Loucy (cell line): ENCODE measurements at regions not wholly inside any gene's neighbourhood (a gene's known extent, or its start where the extent isn't known, plus 50 kb on each side); places are given as distances from the start of the nearest gene placed in this dataset.
A peak's percentile ranks its signal among the peaks of the same experiment; 100 is the strongest.
"Not testable (repeated sequence)": the region's sequence is repeated elsewhere in the genome, so short reads cannot be mapped to it uniquely, and the experiment has no call there.

Experiments used
- H2AFZ ChIP-seq: fragments of 200-600 bp; sonication (generic); 2 replicates; pipeline ENCODE4 v1.6.0; 2016; ENCODE audit warnings: antibody characterized with exemption, mild to moderate bottlenecking, low read length, moderate library complexity
- H3F3A ChIP-seq: fragments of 200-600 bp; 2 replicates; pipeline ENCODE4 v1.6.0; 2016; ENCODE audit warnings: antibody characterized with exemption, low read depth, mild to moderate bottlenecking
- H3K27me3 ChIP-seq: fragments of 200-600 bp; sonication (generic); 2 replicates; pipeline ENCODE4 v1.6.1; 2014; ENCODE audit warnings: low read length, mild to moderate bottlenecking; ENCODE audit not compliant: insufficient read depth, poor library complexity, severe bottlenecking
- H3K36me3 ChIP-seq: fragments of 200-600 bp; sonication (generic); 2 replicates; pipeline ENCODE4 v1.6.1; 2016; ENCODE audit warnings: low read length; ENCODE audit not compliant: insufficient read depth
- H3K4me1 ChIP-seq: fragments of 200-600 bp; sonication (generic); 2 replicates; pipeline ENCODE4 v1.5.1; 2014; ENCODE audit warnings: low read length, mild to moderate bottlenecking; ENCODE audit not compliant: insufficient read depth, poor library complexity, severe bottlenecking
- H3K4me2 ChIP-seq: fragments of 200-600 bp; sonication (generic); 2 replicates; pipeline ENCODE4 v1.6.0; 2014; ENCODE audit warnings: antibody characterized with exemption, low read length, low read depth, mild to moderate bottlenecking; ENCODE audit not compliant: poor library complexity, severe bottlenecking
- H3K4me3 ChIP-seq: fragments of 200-600 bp; sonication (generic); 2 replicates; pipeline ENCODE4 v1.5.1; 2014; ENCODE audit warnings: low read length, mild to moderate bottlenecking, mixed read lengths; ENCODE audit not compliant: poor library complexity, severe bottlenecking
- H3K79me2 ChIP-seq: fragments of 200-600 bp; sonication (generic); 2 replicates; pipeline ENCODE4 v1.6.1; 2014; ENCODE audit warnings: low read length; ENCODE audit not compliant: insufficient read depth
- H3K9ac ChIP-seq: fragments of 200-600 bp; sonication (generic); 2 replicates; pipeline ENCODE4 v1.6.0; 2014; ENCODE audit warnings: mild to moderate bottlenecking, low read depth, low read length, moderate library complexity; ENCODE audit not compliant: poor library complexity, severe bottlenecking
- H3K9me2 ChIP-seq: fragments of 200-600 bp; sonication (generic); replicated peaks from 2 replicates; pipeline ENCODE4 v1.6.1; 2016; ENCODE audit warnings: low read depth, low read length, mixed read lengths
- H3K9me3 ChIP-seq: fragments of 200-600 bp; sonication (generic); 2 replicates; pipeline ENCODE4 v1.6.1; 2014; ENCODE audit warnings: mild to moderate bottlenecking, antibody characterized with exemption, low read length, low read depth; ENCODE audit not compliant: insufficient read depth
- H4K20me1 ChIP-seq: fragments of 200-600 bp; sonication (generic); 2 replicates; pipeline ENCODE4 v1.6.0; 2014; ENCODE audit warnings: antibody characterized with exemption, low read length, mild to moderate bottlenecking; ENCODE audit not compliant: insufficient read depth, poor library complexity, severe bottlenecking
- CTCF ChIP-seq: fragments of 200-600 bp; sonication (generic); conservative IDR thresholded peaks from 2 replicates; pipeline ENCODE4 v1.5.1; 2014; ENCODE audit warnings: mild to moderate bottlenecking, antibody characterized with exemption, low read length
- EZH2phosphoT487 ChIP-seq: fragments of 200-600 bp; IDR thresholded peaks from 2 replicates; pipeline ENCODE4 v1.6.1; 2018; ENCODE audit warnings: antibody characterized with exemption, mild to moderate bottlenecking, moderate library complexity, borderline replicate concordance

- no peaks in the 10 kb centered on the region for H3K9me2 ChIP-seq
- no peak overlapping the region for H3K9ac ChIP-seq
- no peaks in the 10 kb centered on the region for H3F3A ChIP-seq
- H3K36me3 ChIP-seq = no peaks in the 10 kb centered on the region
- no peaks in the 10 kb centered on the region for H4K20me1 ChIP-seq
- no peaks in the 10 kb centered on the region for H3K27me3 ChIP-seq
- H3K9me3 ChIP-seq = no peaks in the 10 kb centered on the region
- no peaks in the 10 kb centered on the region for H3K79me2 ChIP-seq
- no peak overlapping the region for H3K4me3 ChIP-seq
- TF ChIP-seq CTCF = no peak
- TF ChIP-seq EZH2phosphoT487 = no peak
- H3K4me2 ChIP-seq = no peak overlapping the region
- no peak overlapping the region for H2AFZ ChIP-seq
- no peaks in the 10 kb centered on the region for H3K4me1 ChIP-seq
These were observed 57.9 kb upstream of the LRCH1 start for GRCh38 chr13:46495066-46495465.

GRCh38 chr13:46492946-46493345, 60.0 kb upstream of the LRCH1 start:
- H4K20me1 ChIP-seq = no peaks in the 10 kb centered on the region
- H3K4me2 ChIP-seq = no peak overlapping the region
- no peak overlapping the region for H3K4me3 ChIP-seq
- H3K36me3 ChIP-seq = no peaks in the 10 kb centered on the region
- no peaks in the 10 kb centered on the region for H3K27me3 ChIP-seq
- H3K9me2 ChIP-seq = no peaks in the 10 kb centered on the region
- H3K9me3 ChIP-seq = no peaks in the 10 kb centered on the region
- no peak overlapping the region for H2AFZ ChIP-seq
- no peaks in the 10 kb centered on the region for H3K79me2 ChIP-seq
- H3K4me1 ChIP-seq = no peaks in the 10 kb centered on the region
- H3K9ac ChIP-seq = no peak overlapping the region
- H3F3A ChIP-seq = no peaks in the 10 kb centered on the region
- TF ChIP-seq CTCF (peak; percentile 89), EZH2phosphoT487 (no peak)

GRCh38 chr13:46491641-46492040, 61.3 kb upstream of the LRCH1 start:
- H3K9ac ChIP-seq = no peak overlapping the region
- no peak overlapping the region for H2AFZ ChIP-seq
- H3K9me2 ChIP-seq = no peaks in the 10 kb centered on the region
- H3K27me3 ChIP-seq = no peaks in the 10 kb centered on the region
- no peaks in the 10 kb centered on the region for H3K4me1 ChIP-seq
- no peak overlapping the region for H3K4me3 ChIP-seq
- TF ChIP-seq CTCF (no peak), EZH2phosphoT487 (no peak)
- H4K20me1 ChIP-seq = no peaks in the 10 kb centered on the region
- H3K9me3 ChIP-seq = no peaks in the 10 kb centered on the region
- no peaks in the 10 kb centered on the region for H3F3A ChIP-seq
- no peak overlapping the region for H3K4me2 ChIP-seq
- no peaks in the 10 kb centered on the region for H3K36me3 ChIP-seq
- no peaks in the 10 kb centered on the region for H3K79me2 ChIP-seq

- not testable (repeated sequence) for H3K4me3 ChIP-seq
These were observed 62.3 kb upstream of the LRCH1 start for GRCh38 chr13:46490713-46491112.

More at GRCh38 chr13:46490713-46491112, 62.3 kb upstream of the LRCH1 start:
- H3K36me3 ChIP-seq, H3F3A ChIP-seq, H3K4me1 ChIP-seq, H3K9me3 ChIP-seq, H4K20me1 ChIP-seq, H3K79me2 ChIP-seq, H2AFZ ChIP-seq, H3K27me3 ChIP-seq, H3K4me2 ChIP-seq, H3K9me2 ChIP-seq, H3K9ac ChIP-seq: not testable (repeated sequence)
